Naive thymus-derived CD4-positive, alpha-beta T cell (primary cell): ENCODE measurements at regions not wholly inside any gene's neighbourhood (a gene's known extent, or its start where the extent isn't known, plus 50 kb on each side); places are given as distances from the start of the nearest gene placed in this dataset.

Experiments
- ATAC-seq: fragments of 150-1000 bp; cut with Tn5 transposase; 2 replicates; pipeline ENCODE4 v1.10.0; 2021; ENCODE audit warnings: mild to moderate bottlenecking, moderate library complexity
- CTCF ChIA-PET: fragments of 350-600 bp; sonication (Branson Sonifier 250); formaldehyde crosslinking; loops from one replicate; lab custom pipeline; 2021; ENCODE audit warnings: antibody characterized with exemption; lab: Charles Lee
- POLR2A ChIA-PET: fragments of 350-600 bp; sonication (Branson Sonifier 250); formaldehyde crosslinking; loops from one replicate; lab custom pipeline; 2021; ENCODE audit warnings: antibody characterized with exemption, inconsistent platforms; lab: Charles Lee
- DNase-seq, 9 donors: peaks; one replicate each; pipeline versions ENCODE4 v3.0.0 to v3.0.0-alpha.2; 2020 to 2022; ENCODE audit warnings: mixed read lengths in 1 of 9
- H3K27ac ChIP-seq: one replicate; pipeline ENCODE4 v1.7.0; 2013; ENCODE audit warnings: mild to moderate bottlenecking, low read depth, low read length, moderate library complexity
- H3K27me3 ChIP-seq, 2 donors: one replicate each; pipeline ENCODE4 v1.7.0; 2013; ENCODE audit warnings: low read length in 2 of 2, mild to moderate bottlenecking in 2 of 2, moderate library complexity in 2 of 2; ENCODE audit not compliant: control insufficient read depth in 2 of 2, insufficient read depth in 2 of 2
- H3K36me3 ChIP-seq, 3 experiments: 1 replicate in 2 of 3; 2 replicates in 1 of 3; pipeline ENCODE4 v1.7.0; 2013; ENCODE audit warnings: low read length in 3 of 3, mild to moderate bottlenecking in 3 of 3, moderate library complexity in 1 of 3; ENCODE audit not compliant: insufficient read depth in 3 of 3, control insufficient read depth in 2 of 3
- H3K4me1 ChIP-seq, 2 donors: one replicate each; pipeline ENCODE4 v1.7.0; 2013; ENCODE audit warnings: low read length in 2 of 2, mild to moderate bottlenecking in 2 of 2, moderate library complexity in 1 of 2; ENCODE audit not compliant: control insufficient read depth in 2 of 2, insufficient read depth in 2 of 2
- H3K4me3 ChIP-seq: 2 replicates; pipeline ENCODE4 v1.7.0; 2013; ENCODE audit warnings: mild to moderate bottlenecking, low read length
- H3K9me3 ChIP-seq, 3 experiments: 1 replicate in 2 of 3; 2 replicates in 1 of 3; pipeline ENCODE4 v1.7.0; 2013; ENCODE audit warnings: low read length in 3 of 3; ENCODE audit not compliant: control insufficient read depth in 2 of 3
- H3K27ac Mint-ChIP-seq, 9 donors: one replicate each; pipeline ENCODE4 v1.8.0; 2020 to 2022; ENCODE audit warnings: mixed read lengths in 9 of 9, mild to moderate bottlenecking in 8 of 9, moderate library complexity in 5 of 9, inconsistent platforms in 2 of 9
- H3K27me3 Mint-ChIP-seq, 5 donors: one replicate each; pipeline ENCODE4 v1.8.0; 2021 to 2022; ENCODE audit warnings: mixed read lengths in 5 of 5, mild to moderate bottlenecking in 1 of 5
- H3K36me3 Mint-ChIP-seq, 5 donors: one replicate each; pipeline ENCODE4 v1.8.0; 2020 to 2022; ENCODE audit warnings: mixed read lengths in 5 of 5, mild to moderate bottlenecking in 3 of 5, inconsistent platforms in 1 of 5
- H3K4me1 Mint-ChIP-seq, 7 donors: one replicate each; pipeline ENCODE4 v1.8.0; 2020 to 2022; ENCODE audit warnings: mixed read lengths in 7 of 7, mild to moderate bottlenecking in 3 of 7, inconsistent platforms in 1 of 7
- H3K4me3 Mint-ChIP-seq, 10 donors: one replicate each; pipeline ENCODE4 v1.8.0; 2020 to 2022; ENCODE audit warnings: mild to moderate bottlenecking in 10 of 10, mixed read lengths in 10 of 10, moderate library complexity in 6 of 10, inconsistent platforms in 2 of 10
- H3K9me3 Mint-ChIP-seq, 11 donors: one replicate each; pipeline ENCODE4 v1.8.0; 2020 to 2022; ENCODE audit warnings: mixed read lengths in 11 of 11, mild to moderate bottlenecking in 4 of 11, inconsistent platforms in 1 of 11, moderate library complexity in 1 of 11
- intact Hi-C, 2 donors: fragments of 100-400 bp; cut with micrococcal nuclease; formaldehyde crosslinking; loops; one replicate each; pipeline ENCODE4 v1.15.1; 2023

- H3K4me3 Mint-ChIP-seq = no peak overlapping the region
- no peak overlapping the region for H3K27ac Mint-ChIP-seq
- DNase-seq = no peak
- ATAC-seq = no peak
- H3K4me1 ChIP-seq = no peaks in the 10 kb centered on the region
- H3K27me3 Mint-ChIP-seq = peaks cover 0 to 8% (median 2%) of the 10 kb centered on the region in 5 donors
- H3K9me3 ChIP-seq = no peaks in the 10 kb centered on the region
- intact Hi-C loops = no loop called here
- H3K9me3 Mint-ChIP-seq = peaks cover 0 to 6% (median 0%) of the 10 kb centered on the region in 11 donors
- CTCF ChIA-PET = no interaction called here
- H3K4me1 Mint-ChIP-seq = no peaks in the 10 kb centered on the region
- no peak overlapping the region for H3K27ac ChIP-seq
- H3K4me3 ChIP-seq = no peak overlapping the region
- H3K36me3 Mint-ChIP-seq = peaks cover 0 to 4% (median 0%) of the 10 kb centered on the region in 5 donors
- POLR2A ChIA-PET = no interaction called here
- H3K36me3 ChIP-seq = no peaks in the 10 kb centered on the region
- H3K27me3 ChIP-seq = no peaks in the 10 kb centered on the region
Observed at GRCh38 chr13:79688741-79689140, 207.8 kb downstream of the NDFIP2 start.

GRCh38 chr13:79686441-79686840, 205.5 kb downstream of the NDFIP2 start:
- no peak overlapping the region for H3K4me3 ChIP-seq
- intact Hi-C loops = no loop called here
- no peak for DNase-seq
- H3K27ac ChIP-seq = no peak overlapping the region
- Mint-ChIP-seq H3K9me3 (peaks cover 0 to 16% (median 5%) of the 10 kb centered on the region in 11 donors), H3K27ac (no peak overlapping the region), H3K27me3 (peaks cover 0 to 4% (median 0%) of the 10 kb centered on the region in 5 donors), H3K4me1 (no peaks in the 10 kb centered on the region), H3K36me3 (peaks cover 0 to 9% (median 0%) of the 10 kb centered on the region in 5 donors), H3K4me3 (no peak overlapping the region)
- H3K4me1 ChIP-seq = no peaks in the 10 kb centered on the region
- no peaks in the 10 kb centered on the region for H3K9me3 ChIP-seq
- H3K27me3 ChIP-seq = no peaks in the 10 kb centered on the region
- CTCF ChIA-PET = no interaction called here
- no peaks in the 10 kb centered on the region for H3K36me3 ChIP-seq
- POLR2A ChIA-PET = no interaction called here
- no peak for ATAC-seq

GRCh38 chr13:79684371-79684770, 203.4 kb downstream of the NDFIP2 start:
- Histone ChIP-seq H3K27me3 (no peaks in the 10 kb centered on the region), H3K36me3 (no peaks in the 10 kb centered on the region), H3K4me1 (no peaks in the 10 kb centered on the region), H3K9me3 (no peaks in the 10 kb centered on the region), H3K27ac (no peak overlapping the region), H3K4me3 (no peak overlapping the region)
- ChIA-PET POLR2A (no interaction called here), CTCF (no interaction called here)
- peaks cover 0 to 16% (median 5%) of the 10 kb centered on the region in 11 donors for H3K9me3 Mint-ChIP-seq
- ATAC-seq = no peak
- peaks cover 0 to 9% (median 0%) of the 10 kb centered on the region in 5 donors for H3K36me3 Mint-ChIP-seq
- peaks cover 0 to 6% (median 3%) of the 10 kb centered on the region in 5 donors for H3K27me3 Mint-ChIP-seq
- intact Hi-C loops = no loop called here
- DNase-seq = no peak
- no peak overlapping the region for H3K27ac Mint-ChIP-seq
- no peaks in the 10 kb centered on the region for H3K4me1 Mint-ChIP-seq
- no peak overlapping the region for H3K4me3 Mint-ChIP-seq

GRCh38 chr13:79682164-79682563, 201.2 kb downstream of the NDFIP2 start:
- no peak for DNase-seq
- ChIA-PET CTCF (no interaction called here), POLR2A (no interaction called here)
- no peak overlapping the region for H3K27ac Mint-ChIP-seq
- intact Hi-C loops = no loop called here
- Histone ChIP-seq H3K9me3 (no peaks in the 10 kb centered on the region), H3K27ac (no peak overlapping the region), H3K4me1 (no peaks in the 10 kb centered on the region), H3K4me3 (no peak overlapping the region), H3K36me3 (no peaks in the 10 kb centered on the region), H3K27me3 (no peaks in the 10 kb centered on the region)
- peaks cover 0 to 9% (median 5%) of the 10 kb centered on the region in 5 donors for H3K27me3 Mint-ChIP-seq
- H3K9me3 Mint-ChIP-seq = peaks cover 0 to 16% (median 5%) of the 10 kb centered on the region in 11 donors
- no peaks in the 10 kb centered on the region for H3K4me1 Mint-ChIP-seq
- peaks cover 0 to 9% (median 0%) of the 10 kb centered on the region in 5 donors for H3K36me3 Mint-ChIP-seq
- ATAC-seq = no peak
- no peak overlapping the region for H3K4me3 Mint-ChIP-seq

GRCh38 chr13:79681069-79681468, 200.1 kb downstream of the NDFIP2 start:
- intact Hi-C loops = no loop called here
- no peaks in the 10 kb centered on the region for H3K36me3 ChIP-seq
- Mint-ChIP-seq H3K4me3 (no peak overlapping the region), H3K4me1 (no peaks in the 10 kb centered on the region), H3K36me3 (peaks cover 0 to 9% (median 0%) of the 10 kb centered on the region in 5 donors), H3K27ac (no peak overlapping the region), H3K27me3 (peaks cover 0 to 9% (median 5%) of the 10 kb centered on the region in 5 donors), H3K9me3 (peaks cover 0 to 16% (median 5%) of the 10 kb centered on the region in 11 donors)
- ATAC-seq (no peak), DNase-seq (no peak)
- no peaks in the 10 kb centered on the region for H3K9me3 ChIP-seq
- CTCF ChIA-PET = no interaction called here
- no peak overlapping the region for H3K4me3 ChIP-seq
- no peak overlapping the region for H3K27ac ChIP-seq
- no peaks in the 10 kb centered on the region for H3K4me1 ChIP-seq
- POLR2A ChIA-PET = no interaction called here
- no peaks in the 10 kb centered on the region for H3K27me3 ChIP-seq

- ATAC-seq = no peak
- Histone ChIP-seq H3K36me3 (no peaks in the 10 kb centered on the region), H3K27me3 (no peaks in the 10 kb centered on the region), H3K9me3 (no peaks in the 10 kb centered on the region), H3K4me3 (no peak overlapping the region), H3K27ac (no peak overlapping the region), H3K4me1 (no peaks in the 10 kb centered on the region)
- Mint-ChIP-seq H3K27me3 (peaks cover 0 to 9% (median 5%) of the 10 kb centered on the region in 5 donors), H3K36me3 (peaks cover 0 to 9% (median 0%) of the 10 kb centered on the region in 5 donors), H3K27ac (no peak overlapping the region), H3K4me3 (no peak overlapping the region), H3K4me1 (no peaks in the 10 kb centered on the region), H3K9me3 (peaks cover 0 to 16% (median 5%) of the 10 kb centered on the region in 11 donors)
- ChIA-PET CTCF (no interaction called here), POLR2A (no interaction called here)
- intact Hi-C loops = no loop called here
- DNase-seq = no peak
Observed at GRCh38 chr13:79680485-79680884, 199.5 kb downstream of the NDFIP2 start.

GRCh38 chr13:79679334-79679733, 198.4 kb downstream of the NDFIP2 start:
- Histone ChIP-seq H3K9me3 (no peaks in the 10 kb centered on the region), H3K4me1 (no peaks in the 10 kb centered on the region), H3K4me3 (no peak overlapping the region), H3K36me3 (no peaks in the 10 kb centered on the region), H3K27ac (no peak overlapping the region), H3K27me3 (no peaks in the 10 kb centered on the region)
- Mint-ChIP-seq H3K27me3 (peaks cover 0 to 11% (median 5%) of the 10 kb centered on the region in 5 donors), H3K4me3 (no peak overlapping the region), H3K27ac (no peak overlapping the region), H3K9me3 (peaks cover 0 to 16% (median 5%) of the 10 kb centered on the region in 11 donors), H3K36me3 (peaks cover 0 to 4% (median 0%) of the 10 kb centered on the region in 5 donors), H3K4me1 (no peaks in the 10 kb centered on the region)
- ChIA-PET POLR2A (no interaction called here), CTCF (no interaction called here)
- intact Hi-C loops = loop anchor here in 1 of 2 donors (5.0 kb wide), 1 partner anchor 683 kb away; no protein-coding TSS in a partner anchor
- ATAC-seq = no peak
- DNase-seq = peak in 3 of 9 donors; percentile 1 to 32 (median 4)
